Trophoblast cell (in vitro differentiated cells and primary cell): ENCODE measurements at regions not wholly inside any gene's neighbourhood (a gene's known extent, or its start where the extent isn't known, plus 50 kb on each side); places are given as distances from the start of the nearest gene placed in this dataset.

Source experiments
- DNase-seq, 2 donors: peaks; one replicate each; pipeline ENCODE4 v3.0.0-alpha.2; 2016
- H2AFZ ChIP-seq: 2 replicates; pipeline ENCODE4 v1.6.1; 2013; ENCODE audit warnings: low read length, moderate library complexity, mild to moderate bottlenecking; ENCODE audit not compliant: insufficient read depth, poor library complexity
- H2AK5ac ChIP-seq: 2 replicates; pipeline ENCODE4 v1.6.1; 2013; ENCODE audit warnings: mild to moderate bottlenecking, low read length
- H2BK120ac ChIP-seq: 2 replicates; pipeline ENCODE4 v1.6.1; 2013; ENCODE audit warnings: low read length, mild to moderate bottlenecking, moderate library complexity; ENCODE audit not compliant: insufficient read depth, poor library complexity
- H2BK12ac ChIP-seq: 2 replicates; pipeline ENCODE4 v1.6.1; 2013; ENCODE audit warnings: mild to moderate bottlenecking, low read length, moderate library complexity
- H2BK5ac ChIP-seq: 2 replicates; pipeline ENCODE4 v1.6.1; 2013; ENCODE audit warnings: low read length, low read depth, moderate library complexity, mild to moderate bottlenecking; ENCODE audit not compliant: poor library complexity
- H3K14ac ChIP-seq: 2 replicates; pipeline ENCODE4 v1.6.1; 2013; ENCODE audit warnings: mild to moderate bottlenecking, low read length
- H3K18ac ChIP-seq: 2 replicates; pipeline ENCODE4 v1.6.1; 2013; ENCODE audit warnings: mild to moderate bottlenecking, low read length
- H3K23ac ChIP-seq: 2 replicates; pipeline ENCODE4 v1.6.1; 2013; ENCODE audit warnings: low read length
- H3K27ac ChIP-seq: 2 replicates; pipeline ENCODE4 v1.5.1; 2013; ENCODE audit warnings: low read depth, mild to moderate bottlenecking, inconsistent platforms, low read length, moderate library complexity
- H3K27me3 ChIP-seq: 2 replicates; pipeline ENCODE4 v1.6.1; 2013; ENCODE audit warnings: inconsistent platforms, mild to moderate bottlenecking, low read length, moderate library complexity; ENCODE audit not compliant: insufficient read depth
- H3K36me3 ChIP-seq, 2 experiments: 1 replicate in 1 of 2; 2 replicates in 1 of 2; pipeline ENCODE4 v1.6.1; 2013; ENCODE audit warnings: low read length in 2 of 2, mild to moderate bottlenecking in 2 of 2, moderate library complexity in 1 of 2; ENCODE audit not compliant: insufficient read depth in 2 of 2, control insufficient read depth in 1 of 2
- H3K4ac ChIP-seq: 2 replicates; pipeline ENCODE4 v1.6.1; 2013; ENCODE audit warnings: low read depth, mild to moderate bottlenecking, low read length, moderate library complexity
- H3K4me1 ChIP-seq, 2 experiments: 1 replicate in 1 of 2; 2 replicates in 1 of 2; pipeline ENCODE4 v1.6.1; 2013; ENCODE audit warnings: low read length in 2 of 2, mild to moderate bottlenecking in 2 of 2, moderate library complexity in 1 of 2; ENCODE audit not compliant: insufficient read depth in 2 of 2, control insufficient read depth in 1 of 2
- H3K4me2 ChIP-seq: 2 replicates; pipeline ENCODE4 v1.6.1; 2013; ENCODE audit warnings: inconsistent platforms, mild to moderate bottlenecking, low read length, moderate library complexity
- H3K4me3 ChIP-seq: 2 replicates; pipeline ENCODE4 v1.5.1; 2013; ENCODE audit warnings: mild to moderate bottlenecking, low read depth, low read length, inconsistent platforms
- H3K79me1 ChIP-seq: one replicate; pipeline ENCODE4 v1.6.1; 2013; ENCODE audit warnings: low read length
- H3K79me2 ChIP-seq: 2 replicates; pipeline ENCODE4 v1.6.1; 2013; ENCODE audit warnings: low read length, mild to moderate bottlenecking; ENCODE audit not compliant: control insufficient read depth, insufficient read depth, poor library complexity
- H3K9ac ChIP-seq: 2 replicates; pipeline ENCODE4 v1.6.1; 2013; ENCODE audit warnings: mild to moderate bottlenecking, low read length
- H3K9me3 ChIP-seq: 2 replicates; pipeline ENCODE4 v1.6.1; 2013; ENCODE audit warnings: low read depth, mild to moderate bottlenecking, control low read depth, inconsistent platforms, low read length; ENCODE audit not compliant: insufficient read depth
- H4K12ac ChIP-seq: 2 replicates; pipeline ENCODE4 v1.6.1; 2013; ENCODE audit warnings: low read depth, mild to moderate bottlenecking, low read length, moderate library complexity
- H4K8ac ChIP-seq: 2 replicates; pipeline ENCODE4 v1.6.1; 2013; ENCODE audit warnings: low read depth, mild to moderate bottlenecking, low read length, moderate library complexity
- H4K91ac ChIP-seq: one replicate; pipeline ENCODE4 v1.6.1; 2013; ENCODE audit warnings: low read depth, mild to moderate bottlenecking, low read length, moderate library complexity
- WGBS: extraction: QIAGEN DNeasy Blood & Tissue Kit; methylation state at CpG from one replicate; pipeline ENCODE4 v1.1.7; 2013; ENCODE audit warnings: missing lambda C conversion rate; ENCODE audit not compliant: insufficient read length, insufficient coverage; ENCODE audit errors: extremely low coverage; 5-methylcytosine and 5-hydroxymethylcytosine counted together

- H3K4me3 ChIP-seq: no peak overlapping the region
- no peak overlapping the region for H3K4ac ChIP-seq
These were observed 102.3 kb upstream of the MSX2 start for GRCh38 chr5:174622067-174622466.

GRCh38 chr5:174623018-174623417 is 101.4 kb upstream of the MSX2 start:
- H3K4ac ChIP-seq: no peak overlapping the region
- H3K4me3 ChIP-seq: no peak overlapping the region
- no CpG with 5 or more reads among the region's 1 CpG for WGBS

More at GRCh38 chr5:174622067-174622466, 102.3 kb upstream of the MSX2 start:
- H4K8ac ChIP-seq: no peak overlapping the region
- H2BK5ac ChIP-seq: no peak overlapping the region
- H3K9me3 ChIP-seq: no peaks in the 10 kb centered on the region
- H3K18ac ChIP-seq: no peak overlapping the region
- H4K12ac ChIP-seq: no peak overlapping the region
- peaks cover 39 to 51% of the 10 kb centered on the region in 2 experiments for H3K4me1 ChIP-seq
- no peak overlapping the region for H3K27ac ChIP-seq
- H3K4me2 ChIP-seq: no peak overlapping the region
- H2BK12ac ChIP-seq: peak overlapping the region; percentile 16
- peaks cover 61% of the 10 kb centered on the region for H3K79me1 ChIP-seq
- no peaks in the 10 kb centered on the region for H3K36me3 ChIP-seq
- H2BK120ac ChIP-seq: peak overlapping the region; percentile 53
- DNase-seq: no peak
- peak overlapping the region; percentile 33 for H4K91ac ChIP-seq
- peak overlapping the region; percentile 4 for H3K14ac ChIP-seq
- no peak overlapping the region for H3K23ac ChIP-seq
- no peak overlapping the region for H2AFZ ChIP-seq
- WGBS: no CpG with 5 or more reads among the region's 4 CpGs
- H3K27me3 ChIP-seq: no peaks in the 10 kb centered on the region
- H2AK5ac ChIP-seq: no peak overlapping the region
- H3K79me2 ChIP-seq: peaks cover 8% of the 10 kb centered on the region
- H3K9ac ChIP-seq: no peak overlapping the region

GRCh38 chr5:174623433-174624019 is 100.9 kb upstream of the MSX2 start:
- WGBS: no CpG with 5 or more reads among the region's 7 CpGs
- Histone ChIP-seq H4K8ac (peak overlapping the region; percentile 42), H3K9ac (no peak overlapping the region)

More at GRCh38 chr5:174623018-174623417, 101.4 kb upstream of the MSX2 start:
- H3K79me1 ChIP-seq: peaks cover 59% of the 10 kb centered on the region
- peaks cover 5% of the 10 kb centered on the region for H3K79me2 ChIP-seq
- H3K18ac ChIP-seq: no peak overlapping the region
- no peak overlapping the region for H2AFZ ChIP-seq
- no peaks in the 10 kb centered on the region for H3K36me3 ChIP-seq
- H3K14ac ChIP-seq: peak overlapping the region; percentile 18
- H3K23ac ChIP-seq: no peak overlapping the region
- no peak overlapping the region for H4K12ac ChIP-seq
- H3K27me3 ChIP-seq: no peaks in the 10 kb centered on the region
- H4K91ac ChIP-seq: peak overlapping the region; percentile 85
- no peak overlapping the region for H3K4me2 ChIP-seq
- H3K4me1 ChIP-seq: peaks cover 35 to 49% of the 10 kb centered on the region in 2 experiments
- H2BK5ac ChIP-seq: peak overlapping the region; percentile 37
- H3K9me3 ChIP-seq: no peaks in the 10 kb centered on the region
- H2BK120ac ChIP-seq: peak overlapping the region; percentile 92
- no peak overlapping the region for H4K8ac ChIP-seq
- no peak overlapping the region for H3K9ac ChIP-seq
- H3K27ac ChIP-seq: peak overlapping the region; percentile 49
- H2AK5ac ChIP-seq: peak overlapping the region; percentile 18
- DNase-seq: no peak
- peak overlapping the region; percentile 12 for H2BK12ac ChIP-seq

GRCh38 chr5:174624733-174625522 is 99.5 kb upstream of the MSX2 start:
- no CpG with 5 or more reads among the region's 12 CpGs for WGBS
- H3K27ac ChIP-seq: peak overlapping the region; percentile 65
- no peak overlapping the region for H3K23ac ChIP-seq
- peak overlapping the region; percentile 46 for H3K18ac ChIP-seq
- H3K9ac ChIP-seq: no peak overlapping the region
- peak; percentile 33 to 73 for DNase-seq
- peak overlapping the region; percentile 63 for H2BK5ac ChIP-seq
- H3K4ac ChIP-seq: no peak overlapping the region
- peaks cover 47% of the 10 kb centered on the region for H3K79me1 ChIP-seq
- no peaks in the 10 kb centered on the region for H3K27me3 ChIP-seq
- H2AFZ ChIP-seq: no peak overlapping the region
- no peak overlapping the region for H3K4me3 ChIP-seq
- H4K8ac ChIP-seq: no peak overlapping the region
- H3K14ac ChIP-seq: peak overlapping the region; percentile 16
- H3K79me2 ChIP-seq: no peaks in the 10 kb centered on the region
- peak overlapping the region; percentile 78 for H2BK12ac ChIP-seq
- H3K4me1 ChIP-seq: peaks cover 25 to 35% of the 10 kb centered on the region in 2 experiments
- no peak overlapping the region for H4K12ac ChIP-seq
- H4K91ac ChIP-seq: peak overlapping the region; percentile 85
- H3K4me2 ChIP-seq: no peak overlapping the region
- H2AK5ac ChIP-seq: no peak overlapping the region
- H2BK120ac ChIP-seq: peak overlapping the region; percentile 92
- H3K36me3 ChIP-seq: no peaks in the 10 kb centered on the region
- H3K9me3 ChIP-seq: no peaks in the 10 kb centered on the region

More at GRCh38 chr5:174623433-174624019, 100.9 kb upstream of the MSX2 start:
- no peak overlapping the region for H2AFZ ChIP-seq
- peak overlapping the region; percentile 83 for H3K14ac ChIP-seq
- no peak overlapping the region for H4K12ac ChIP-seq
- H2BK120ac ChIP-seq: peak overlapping the region; percentile 92
- H4K91ac ChIP-seq: peak overlapping the region; percentile 85
- H3K4me1 ChIP-seq: peaks cover 31 to 44% of the 10 kb centered on the region in 2 experiments
- H2AK5ac ChIP-seq: peak overlapping the region; percentile 94
- H3K79me1 ChIP-seq: peaks cover 54% of the 10 kb centered on the region
- peaks cover 3% of the 10 kb centered on the region for H3K79me2 ChIP-seq
- H2BK5ac ChIP-seq: peak overlapping the region; percentile 63
- H3K36me3 ChIP-seq: no peaks in the 10 kb centered on the region
- DNase-seq: peak in 1 of 2 donors; percentile 31
- H3K9me3 ChIP-seq: no peaks in the 10 kb centered on the region
- H3K4me2 ChIP-seq: no peak overlapping the region
- no peak overlapping the region for H3K23ac ChIP-seq
- peak overlapping the region; percentile 23 for H3K4ac ChIP-seq
- H2BK12ac ChIP-seq: peak overlapping the region; percentile 92
- H3K4me3 ChIP-seq: no peak overlapping the region
- H3K27me3 ChIP-seq: no peaks in the 10 kb centered on the region
- H3K27ac ChIP-seq: peak overlapping the region; percentile 65
- peak overlapping the region; percentile 67 for H3K18ac ChIP-seq
